ENCODE measurements at regions not wholly inside any gene's neighbourhood (a gene's known extent, or its start where the extent isn't known, plus 50 kb on each side); places are given as distances from the start of the nearest gene placed in this dataset.

GRCh38 chr11:109017489-109017888 lies 352.6 kb downstream of the DDX10 start:
- TF ChIP-seq CTCF (IDR thresholded peaks at IDR 0.05; ENCODE audit: low read depth, low read length) = no peak
- no peak for DNase-seq (ENCODE audit: low read depth in 2 of 2)
- no peak overlapping the region for H3K4me3 ChIP-seq (replicated peaks in 1 of 2; ENCODE audit: low read depth in 2 of 2, low read length in 2 of 2)

GRCh38 chr11:109018639-109019038 lies 353.8 kb downstream of the DDX10 start:
- no peak overlapping the region for H3K4me3 ChIP-seq (replicated peaks in 1 of 2; ENCODE audit: low read depth in 2 of 2, low read length in 2 of 2)
- no peak for DNase-seq (ENCODE audit: low read depth in 2 of 2)
- TF ChIP-seq CTCF (IDR thresholded peaks at IDR 0.05; ENCODE audit: low read depth, low read length) = no peak

GRCh38 chr11:109019342-109019936 lies 354.6 kb downstream of the DDX10 start:
- H3K4me3 ChIP-seq (replicated peaks in 1 of 2; ENCODE audit: low read depth in 2 of 2, low read length in 2 of 2) = no peak overlapping the region
- no peak for DNase-seq (ENCODE audit: low read depth in 2 of 2)
- TF ChIP-seq CTCF (IDR thresholded peaks at IDR 0.05; ENCODE audit: low read depth, low read length) = no peak

GRCh38 chr11:109023036-109023435 lies 358.2 kb downstream of the DDX10 start:
- TF ChIP-seq CTCF (IDR thresholded peaks at IDR 0.05; ENCODE audit: low read depth, low read length) = no peak
- DNase-seq (ENCODE audit: low read depth in 2 of 2) = peak in 1 of 2 donors; percentile 69

GRCh38 chr11:109026891-109027489 lies 362.1 kb downstream of the DDX10 start:
- peak; percentile 19 to 67 for DNase-seq (ENCODE audit: low read depth in 2 of 2)
- no peak overlapping the region for H3K4me3 ChIP-seq (replicated peaks in 1 of 2; ENCODE audit: low read depth in 2 of 2, low read length in 2 of 2)
- TF ChIP-seq CTCF (IDR thresholded peaks at IDR 0.05; ENCODE audit: low read depth, low read length) = no peak

More at GRCh38 chr11:109023036-109023435, 358.2 kb downstream of the DDX10 start:
- no peak overlapping the region for H3K4me3 ChIP-seq (replicated peaks in 1 of 2; ENCODE audit: low read depth in 2 of 2, low read length in 2 of 2)

GRCh38 chr11:109027851-109028250 lies 363.0 kb downstream of the DDX10 start:
- no peak for DNase-seq (ENCODE audit: low read depth in 2 of 2)
- no peak overlapping the region for H3K4me3 ChIP-seq (replicated peaks in 1 of 2; ENCODE audit: low read depth in 2 of 2, low read length in 2 of 2)
- TF ChIP-seq CTCF (IDR thresholded peaks at IDR 0.05; ENCODE audit: low read depth, low read length) = no peak

Measured in cardiac fibroblast (primary cell).